GM12872 (cell line): ENCODE measurements at regions not wholly inside any gene's neighbourhood (a gene's known extent, or its start where the extent isn't known, plus 50 kb on each side); places are given as distances from the start of the nearest gene placed in this dataset.

Experiments
- TF ChIP-seq, protein P1 (sequence below): IDR thresholded peaks from 3 replicates; pipeline ENCODE4 v1.5.1; 2011; ENCODE audit warnings: low read depth, mild to moderate bottlenecking, low read length, moderate library complexity; ENCODE audit not compliant: insufficient read depth

DNA sequence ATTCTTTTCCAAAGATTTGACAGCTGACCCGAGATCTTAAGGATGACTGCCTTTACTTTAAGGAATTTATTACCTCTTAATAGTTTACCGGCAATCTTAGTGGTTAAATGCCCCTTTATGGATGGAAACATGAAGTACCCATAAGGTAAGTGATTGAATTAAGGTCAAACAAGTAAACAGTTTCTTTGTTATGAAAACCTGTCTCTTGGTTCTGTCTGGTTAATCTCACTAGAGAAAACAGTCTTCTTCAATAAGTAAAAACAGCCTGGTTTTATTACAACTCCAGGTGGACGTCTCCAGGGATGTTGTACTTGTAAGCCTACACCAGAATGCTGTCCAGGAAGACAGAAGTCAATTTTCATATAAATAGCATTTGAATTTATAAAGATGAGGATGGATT lies 161.8 kb upstream of the MTPN start:
- TF ChIP-seq, protein P1, sequence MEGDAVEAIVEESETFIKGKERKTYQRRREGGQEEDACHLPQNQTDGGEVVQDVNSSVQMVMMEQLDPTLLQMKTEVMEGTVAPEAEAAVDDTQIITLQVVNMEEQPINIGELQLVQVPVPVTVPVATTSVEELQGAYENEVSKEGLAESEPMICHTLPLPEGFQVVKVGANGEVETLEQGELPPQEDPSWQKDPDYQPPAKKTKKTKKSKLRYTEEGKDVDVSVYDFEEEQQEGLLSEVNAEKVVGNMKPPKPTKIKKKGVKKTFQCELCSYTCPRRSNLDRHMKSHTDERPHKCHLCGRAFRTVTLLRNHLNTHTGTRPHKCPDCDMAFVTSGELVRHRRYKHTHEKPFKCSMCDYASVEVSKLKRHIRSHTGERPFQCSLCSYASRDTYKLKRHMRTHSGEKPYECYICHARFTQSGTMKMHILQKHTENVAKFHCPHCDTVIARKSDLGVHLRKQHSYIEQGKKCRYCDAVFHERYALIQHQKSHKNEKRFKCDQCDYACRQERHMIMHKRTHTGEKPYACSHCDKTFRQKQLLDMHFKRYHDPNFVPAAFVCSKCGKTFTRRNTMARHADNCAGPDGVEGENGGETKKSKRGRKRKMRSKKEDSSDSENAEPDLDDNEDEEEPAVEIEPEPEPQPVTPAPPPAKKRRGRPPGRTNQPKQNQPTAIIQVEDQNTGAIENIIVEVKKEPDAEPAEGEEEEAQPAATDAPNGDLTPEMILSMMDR: no peak

DNA sequence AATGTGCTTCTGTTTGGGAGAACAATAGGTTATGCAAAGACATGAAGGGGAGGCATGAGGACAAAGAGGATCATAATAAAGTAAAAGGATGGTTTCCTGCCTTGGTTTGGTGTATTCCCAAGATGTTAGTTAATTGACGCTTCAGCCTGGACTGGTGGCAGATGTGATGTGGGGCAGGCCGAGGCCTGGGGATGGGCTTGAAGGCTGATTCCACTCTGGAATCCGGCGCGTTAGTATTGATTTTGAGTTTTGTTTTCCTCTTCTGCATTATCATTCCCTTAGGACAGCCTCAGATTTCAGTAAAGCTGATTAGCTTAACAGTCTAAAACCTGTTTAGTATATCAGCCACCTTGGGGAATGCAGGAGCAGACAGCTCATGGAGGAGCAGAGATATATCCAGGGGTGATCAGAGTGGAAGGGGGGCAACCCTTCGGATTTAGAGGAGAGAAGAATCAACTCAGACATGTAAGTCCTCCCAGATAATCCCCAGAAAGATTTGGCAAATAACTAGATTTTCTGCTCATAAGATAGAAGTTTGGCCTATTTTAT lies 159.8 kb upstream of the MTPN start:
- TF ChIP-seq, protein P1: no peak

DNA sequence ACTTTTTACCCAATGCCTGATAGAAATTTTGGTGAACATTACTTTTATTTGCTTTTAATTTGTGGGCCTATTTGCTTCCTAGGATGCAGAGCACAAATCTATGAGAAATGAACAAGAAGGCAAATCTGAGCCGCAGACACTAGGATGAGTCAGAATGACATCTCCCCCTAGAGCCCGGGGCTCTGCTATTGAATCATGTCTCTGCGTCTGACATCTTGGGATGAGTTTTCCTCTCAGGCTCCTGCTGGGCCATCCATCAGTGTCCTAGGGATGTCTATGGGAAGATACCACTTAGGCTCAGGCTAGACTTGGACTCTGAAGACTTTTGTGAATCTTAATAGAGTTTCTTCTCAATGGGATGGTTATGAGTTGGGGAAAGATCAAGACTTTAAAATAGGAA lies 157.3 kb upstream of the MTPN start:
- TF ChIP-seq, protein P1: no peak

DNA sequence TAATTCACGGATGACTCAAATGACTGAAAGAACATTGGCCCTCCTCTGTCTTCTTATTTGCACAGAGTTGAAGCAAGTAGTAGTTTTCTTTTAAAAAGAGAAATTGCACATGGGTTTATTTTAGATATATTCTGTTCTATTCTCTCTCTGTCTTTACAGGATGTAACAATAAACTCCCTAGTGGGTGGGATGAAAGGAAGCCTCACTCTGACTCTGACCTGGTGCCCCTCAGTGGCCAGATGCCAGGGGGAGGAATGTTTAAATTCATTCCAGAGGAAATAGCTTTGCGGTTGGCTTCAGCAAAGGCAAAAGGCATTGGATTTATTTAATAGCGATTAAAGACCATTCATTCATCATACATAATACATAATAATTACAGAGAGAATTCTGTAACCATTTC lies 156.4 kb upstream of the MTPN start:
- TF ChIP-seq, protein P1: no peak

DNA sequence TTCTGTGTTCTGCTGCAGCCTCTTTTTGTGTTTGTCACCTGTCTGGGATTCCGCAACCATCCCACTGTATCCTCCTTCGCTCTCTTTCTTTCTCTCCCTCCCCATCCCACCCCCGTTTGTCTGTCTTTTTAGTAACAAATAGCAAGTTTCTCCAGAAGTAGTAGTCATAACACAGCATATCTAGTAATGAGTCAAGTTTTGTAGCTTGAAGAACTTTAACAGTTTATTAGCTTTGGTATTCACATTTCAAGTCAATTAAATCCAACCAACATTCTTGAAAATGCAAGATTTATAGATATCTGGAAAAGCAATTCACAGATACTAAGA lies 154.1 kb upstream of the MTPN start:
- TF ChIP-seq, protein P1: no peak

DNA sequence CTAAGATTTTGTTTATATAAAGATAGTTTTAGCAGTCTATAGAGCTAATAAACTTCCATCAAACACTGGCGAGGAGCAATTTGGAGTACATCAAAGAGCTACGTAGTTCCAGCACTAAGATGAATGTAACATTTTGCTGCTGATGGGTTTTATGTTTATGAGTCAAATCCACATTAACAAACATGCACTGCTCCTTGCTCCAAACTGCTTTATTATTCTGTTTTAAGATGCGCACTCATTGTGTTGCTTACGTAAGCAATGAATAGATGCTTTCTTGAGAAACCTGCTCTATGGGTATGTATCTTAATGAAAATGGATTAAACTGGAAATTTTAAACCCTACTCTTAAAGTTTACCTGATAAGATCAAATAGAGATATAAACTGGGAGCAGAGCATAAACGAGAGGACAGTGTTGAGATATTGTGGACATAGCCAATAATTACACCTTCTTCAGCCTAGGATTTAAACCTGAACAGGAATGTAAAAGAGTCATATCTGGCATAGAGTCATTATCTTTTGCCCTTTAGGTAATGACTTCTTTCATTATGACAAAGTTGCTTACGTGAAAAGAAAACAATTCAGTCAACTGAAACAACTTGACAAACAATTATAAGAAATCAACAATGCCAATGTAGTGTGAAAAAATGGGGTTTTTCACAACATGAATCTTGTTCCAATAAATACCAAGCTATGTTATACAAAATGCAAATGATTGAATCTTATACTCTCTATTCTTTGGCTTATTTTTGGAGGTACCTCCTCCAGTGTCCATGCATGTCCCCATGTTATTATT lies 153.5 kb upstream of the MTPN start:
- TF ChIP-seq, protein P1: no peak

DNA sequence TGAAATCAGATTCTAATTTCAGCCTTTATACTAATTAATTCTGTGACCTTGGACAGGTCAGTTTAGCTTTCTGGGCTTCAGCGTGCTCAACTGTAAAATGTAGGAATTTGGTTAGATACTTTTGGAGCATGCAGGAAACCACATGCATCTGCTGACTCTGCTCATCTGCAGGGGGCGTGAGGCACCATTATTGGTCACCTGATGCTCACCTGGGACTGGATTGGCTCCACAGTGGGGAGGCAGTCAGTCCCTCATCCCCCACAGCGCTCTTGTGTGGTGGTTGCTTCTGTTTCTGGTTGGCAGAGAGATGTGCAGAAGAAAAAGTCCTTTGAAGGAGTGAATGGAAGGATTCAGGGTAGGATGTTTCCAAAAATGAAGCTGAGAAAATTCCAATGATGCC lies 150.9 kb upstream of the MTPN start:
- TF ChIP-seq, protein P1: no peak

DNA sequence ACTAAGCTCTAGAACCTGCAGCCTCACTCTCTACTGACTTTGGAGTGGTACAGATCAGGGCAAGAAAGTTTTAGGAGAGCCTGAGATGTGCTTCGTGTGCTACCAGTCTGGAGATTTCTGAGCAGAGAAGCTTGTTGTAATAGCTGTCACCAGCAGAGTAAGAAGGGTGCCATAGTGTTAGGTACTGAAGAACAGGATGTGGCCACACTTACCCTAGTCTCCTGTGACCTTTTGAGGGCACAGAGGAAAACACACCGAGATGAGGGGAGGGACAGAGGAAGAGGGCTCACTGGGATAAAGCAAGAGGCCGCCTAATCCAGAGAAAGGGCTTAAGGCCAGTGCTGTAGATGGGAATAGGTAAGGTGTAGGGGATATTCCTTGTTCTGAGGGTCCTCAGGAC lies 146.2 kb upstream of the MTPN start:
- TF ChIP-seq, protein P1: no peak
